ENCODE measurements at regions not wholly inside any gene's neighbourhood (a gene's known extent, or its start where the extent isn't known, plus 50 kb on each side); places are given as distances from the start of the nearest gene placed in this dataset.

DNA sequence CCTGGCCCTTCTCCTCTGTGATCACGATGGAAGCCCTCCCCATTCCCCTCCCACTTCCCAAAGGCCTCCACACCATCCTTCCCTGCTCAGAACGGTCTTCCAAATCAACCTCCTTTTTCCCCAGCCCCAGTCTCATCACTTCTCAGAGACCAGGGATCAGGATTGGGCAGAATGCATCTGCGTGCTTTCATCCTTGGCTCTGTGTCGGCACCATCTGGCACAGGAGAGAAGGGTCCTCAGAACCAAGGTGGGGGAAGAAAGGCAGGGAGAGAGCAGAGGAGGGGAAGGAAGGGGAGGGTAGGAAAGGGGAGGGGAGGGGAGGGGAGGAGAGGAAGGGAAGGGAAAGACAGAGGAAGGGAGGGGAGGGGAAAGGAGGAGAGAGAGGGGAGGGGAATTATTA, 52.4 kb upstream of the FICD start:
- no peak for DNase-seq (ENCODE audit: low read depth)

DNA sequence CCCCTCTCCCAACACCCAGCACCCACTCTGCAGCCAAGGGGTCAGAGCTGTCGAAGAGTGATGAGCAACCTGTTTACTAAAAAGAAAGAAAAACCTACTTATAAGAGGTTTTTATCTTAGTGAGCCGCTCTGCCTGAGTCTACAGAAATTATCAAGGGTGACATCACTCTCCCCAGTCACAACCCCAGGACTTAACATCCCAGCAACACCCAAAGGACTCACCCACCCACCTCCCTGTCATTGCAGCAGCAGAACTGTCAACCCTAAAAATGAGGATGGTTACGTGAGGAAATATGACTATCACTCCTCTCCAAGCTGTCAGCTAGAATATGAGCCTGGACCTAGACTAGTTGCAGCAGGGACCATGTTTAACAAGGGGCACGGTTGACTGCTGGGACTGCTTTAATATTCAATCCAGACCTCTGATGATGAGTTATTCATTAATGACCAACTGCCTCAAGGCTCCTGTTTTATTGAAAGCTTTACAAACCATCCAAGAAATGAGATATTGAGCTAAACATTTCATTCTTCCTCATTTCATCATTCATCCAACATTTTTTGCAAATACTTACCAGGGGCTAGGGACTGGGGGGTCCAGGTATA, 53.9 kb upstream of the FICD start:
- no peak for DNase-seq (ENCODE audit: low read depth)

DNA sequence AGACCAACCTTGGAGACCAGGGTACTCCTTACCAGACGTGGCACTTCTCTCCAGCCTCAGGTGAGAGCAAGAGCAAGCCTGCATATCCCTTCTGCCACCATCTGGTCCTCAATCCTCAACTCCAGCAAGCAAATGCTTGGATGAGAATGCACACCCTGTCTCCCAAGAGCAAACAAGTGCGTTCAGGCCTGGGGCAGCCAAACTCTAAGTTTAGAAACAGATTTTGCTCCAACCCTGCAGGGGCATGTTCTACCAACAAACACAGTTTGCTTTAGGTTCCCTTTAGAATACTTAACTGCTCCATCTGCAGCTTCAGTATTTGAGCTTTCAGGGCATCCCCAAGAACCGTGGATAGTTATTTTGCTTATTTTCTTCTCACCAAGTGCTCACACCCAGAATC, 55.9 kb upstream of the FICD start:
- DNase-seq (ENCODE audit: low read depth), result no peak

DNA sequence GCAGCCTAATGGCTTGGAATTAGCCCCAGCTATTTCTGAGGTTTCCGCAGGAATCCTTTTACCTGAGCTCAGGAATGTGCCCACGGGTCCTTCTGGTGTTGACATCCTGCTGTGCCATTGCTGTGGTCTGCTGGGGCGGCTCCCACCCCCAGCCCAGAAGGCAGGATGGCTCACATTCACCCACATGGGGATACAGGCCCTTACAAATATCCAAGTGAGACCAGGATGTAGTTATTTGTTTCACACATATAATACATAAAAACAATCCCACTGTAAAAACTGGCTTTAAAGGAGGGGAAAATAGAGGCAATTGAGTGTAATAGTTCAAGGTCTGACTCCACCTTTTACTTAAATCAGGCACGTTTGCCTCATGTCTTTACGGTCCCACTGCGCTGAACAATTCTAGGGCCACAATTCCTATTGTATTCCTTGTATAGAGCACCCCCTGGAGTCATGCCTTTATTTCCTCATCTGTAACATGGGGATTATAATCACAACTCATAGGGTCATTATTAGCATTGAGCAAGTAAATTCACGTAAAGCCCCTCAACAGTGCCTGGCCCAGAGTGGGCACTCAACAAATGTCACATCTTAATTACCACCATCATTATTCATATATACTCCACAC, 57.2 kb upstream of the FICD start:
- DNase-seq (ENCODE audit: low read depth), result no peak

DNA sequence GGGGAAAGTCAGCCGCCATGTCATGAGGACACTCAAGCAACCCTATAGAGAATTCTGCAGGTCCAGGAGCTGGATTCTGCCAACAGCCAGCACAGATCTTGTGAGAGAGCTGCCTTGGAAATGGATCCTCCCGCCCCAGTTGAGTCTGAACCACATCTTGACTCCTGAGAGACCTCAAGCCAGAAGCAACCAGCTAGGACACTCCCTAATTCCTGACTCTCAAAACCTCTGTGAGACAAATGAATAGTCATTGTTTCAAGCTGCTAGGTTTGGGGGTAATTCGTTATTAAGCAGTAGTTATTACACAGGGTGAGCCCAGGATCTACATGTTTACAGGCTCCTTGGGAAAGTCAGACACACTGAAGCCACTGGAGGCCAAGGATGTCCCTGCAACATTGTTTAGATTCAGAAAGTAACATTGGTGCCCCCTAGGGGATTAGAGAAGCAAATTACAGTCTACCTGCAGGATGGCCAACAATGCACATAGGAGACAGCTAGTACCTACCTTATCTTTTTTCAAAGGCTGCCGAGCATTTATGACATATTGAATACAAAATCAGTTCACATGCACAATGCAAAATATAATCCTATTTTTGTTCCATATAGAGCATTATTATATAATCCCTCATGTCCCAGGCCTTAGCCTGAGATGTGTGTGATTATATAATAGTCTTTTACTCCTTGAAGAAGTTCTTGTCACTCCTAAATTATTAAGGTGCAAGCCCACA, 57.9 kb upstream of the FICD start:
- DNase-seq (ENCODE audit: low read depth), result peak; percentile 21

DNA sequence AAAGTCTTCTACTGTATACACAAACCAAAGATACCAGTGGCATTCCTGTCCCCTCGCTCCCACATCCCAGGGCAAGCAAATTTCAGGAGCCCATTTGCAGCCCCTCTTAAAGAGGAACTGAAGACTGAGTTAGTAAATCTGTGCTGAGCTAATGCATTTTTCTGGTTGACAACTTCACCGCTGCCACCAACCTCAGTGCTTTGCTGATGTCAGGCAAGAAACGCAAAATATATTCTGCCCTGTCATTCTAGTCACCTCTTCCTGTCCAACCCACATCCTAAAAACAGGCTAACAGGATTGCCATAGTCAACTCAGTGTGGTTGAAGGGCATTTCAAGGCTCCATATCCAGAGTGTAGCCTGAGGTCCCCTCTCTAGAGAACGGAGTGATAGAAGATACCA, 59.4 kb upstream of the FICD start:
- DNase-seq (ENCODE audit: low read depth), result no peak

DNA sequence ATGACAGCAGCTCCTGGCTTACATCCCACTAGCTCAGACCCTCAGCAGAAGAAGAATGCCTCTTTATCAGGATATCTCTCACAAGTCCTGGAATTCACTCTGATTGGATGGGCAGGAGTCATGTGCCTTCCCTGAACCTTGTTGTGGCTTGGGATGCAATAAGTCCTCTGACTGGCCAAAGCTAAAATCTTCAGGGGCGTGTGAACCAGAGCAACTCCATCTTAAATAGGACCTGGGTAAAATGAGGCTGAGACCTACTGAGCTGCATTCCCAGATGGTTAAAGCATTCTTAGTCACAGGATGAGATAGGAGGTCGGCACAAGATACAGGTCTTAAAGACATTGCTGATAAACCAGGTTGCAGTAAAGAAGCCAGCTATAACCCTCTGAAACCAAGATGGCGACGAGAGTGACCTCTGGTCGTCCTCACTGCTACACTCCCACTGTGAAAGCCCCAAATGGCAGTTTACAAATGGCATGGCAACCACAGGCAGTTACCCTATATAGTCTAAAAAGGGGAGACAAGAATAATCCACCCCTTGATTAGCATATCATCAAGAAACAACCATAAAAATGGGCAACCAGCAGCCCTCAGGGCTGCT, 60.4 kb upstream of the FICD start:
- DNase-seq (ENCODE audit: low read depth), result no peak

DNA sequence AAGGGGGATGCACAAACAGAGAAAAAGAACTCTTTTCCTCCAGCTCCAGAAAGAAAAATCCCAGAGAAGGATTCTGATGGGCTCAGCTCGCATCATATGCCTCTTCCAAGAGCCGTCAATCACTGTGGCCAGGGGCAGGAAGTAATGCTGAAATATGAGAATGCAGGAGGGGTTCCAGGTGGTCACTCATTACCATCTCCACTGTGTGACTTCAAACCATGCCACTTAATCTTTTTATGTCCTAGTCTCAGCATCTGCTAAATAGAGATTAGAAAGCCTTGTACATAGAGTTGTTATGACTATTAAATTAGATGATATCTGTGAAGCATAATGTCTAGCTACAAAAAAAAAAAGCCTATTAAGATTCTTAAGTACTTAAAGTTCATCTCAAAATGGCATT, 65.6 kb upstream of the FICD start:
- no peak for DNase-seq (ENCODE audit: low read depth)

DNA sequence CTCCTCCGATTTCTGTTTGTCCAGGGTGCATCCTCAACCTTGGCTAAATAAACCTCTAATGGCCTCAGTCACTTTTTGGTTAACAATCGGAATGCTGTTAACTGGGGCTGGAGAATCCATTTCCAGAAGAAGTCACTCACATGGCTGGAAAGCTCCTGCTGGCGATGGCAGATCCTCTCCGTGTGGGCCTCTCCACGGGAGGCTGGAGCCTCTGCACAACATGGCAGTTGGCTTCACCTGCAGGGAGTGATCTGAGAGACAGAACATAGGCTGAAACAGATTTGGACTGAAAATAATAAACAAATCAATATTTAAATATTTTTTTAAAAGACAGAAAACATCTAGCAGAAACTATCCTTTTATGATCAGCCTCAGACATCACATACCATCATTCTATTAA, 66.8 kb upstream of the FICD start:
- DNase-seq (ENCODE audit: low read depth), result no peak

DNA sequence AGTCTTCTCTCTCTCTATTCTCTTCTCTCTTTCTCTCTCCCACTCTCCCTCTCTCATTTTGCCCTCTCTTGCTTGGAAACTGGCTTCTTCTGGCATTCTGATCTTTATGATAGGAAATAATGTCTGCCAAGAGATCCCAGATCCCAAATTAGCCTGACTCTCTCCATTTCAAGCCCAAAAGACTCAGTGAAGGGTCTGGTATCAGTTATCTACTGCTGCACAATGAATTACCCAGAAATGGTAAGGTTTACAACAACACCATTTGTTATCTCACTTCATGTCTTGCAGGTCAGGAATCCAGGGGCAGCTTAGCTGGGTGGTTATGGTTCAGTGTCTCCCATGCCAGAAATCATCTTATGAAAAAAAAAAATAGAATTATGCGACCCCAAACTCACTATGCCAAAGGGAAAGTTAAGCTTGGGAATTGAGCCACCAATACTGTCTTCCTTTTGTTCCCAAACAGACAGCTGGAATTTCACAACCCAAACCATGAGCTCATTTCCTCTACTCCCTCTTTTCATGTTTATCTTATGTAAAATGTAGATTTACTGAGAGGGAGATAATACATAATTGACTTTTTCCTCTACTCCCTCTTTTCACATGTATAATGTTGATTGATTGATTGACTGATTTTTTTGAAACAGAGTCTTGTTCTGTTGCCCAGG, 67.8 kb upstream of the FICD start:
- DNase-seq (ENCODE audit: low read depth), result peak; percentile 8

DNA sequence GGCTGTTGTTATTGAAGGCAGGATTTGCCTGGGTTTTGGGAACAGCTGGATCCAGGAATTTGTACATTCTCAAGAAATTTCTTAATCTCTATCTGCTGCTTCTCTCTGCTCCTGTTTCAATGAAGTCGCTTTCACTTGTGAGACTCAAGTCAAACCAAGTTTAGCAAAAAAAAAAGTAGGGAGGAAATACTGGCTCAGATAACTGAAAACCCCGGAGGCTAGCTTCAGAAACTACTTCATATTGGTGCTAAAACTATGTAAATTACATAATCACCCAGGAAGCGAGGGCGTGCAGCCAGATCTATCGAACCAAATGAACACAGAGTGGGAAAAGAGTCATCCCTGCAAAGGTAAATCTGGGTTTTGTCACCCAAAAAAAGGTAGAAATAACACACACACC, 68.3 kb upstream of the FICD start:
- DNase-seq (ENCODE audit: low read depth), result no peak

DNA sequence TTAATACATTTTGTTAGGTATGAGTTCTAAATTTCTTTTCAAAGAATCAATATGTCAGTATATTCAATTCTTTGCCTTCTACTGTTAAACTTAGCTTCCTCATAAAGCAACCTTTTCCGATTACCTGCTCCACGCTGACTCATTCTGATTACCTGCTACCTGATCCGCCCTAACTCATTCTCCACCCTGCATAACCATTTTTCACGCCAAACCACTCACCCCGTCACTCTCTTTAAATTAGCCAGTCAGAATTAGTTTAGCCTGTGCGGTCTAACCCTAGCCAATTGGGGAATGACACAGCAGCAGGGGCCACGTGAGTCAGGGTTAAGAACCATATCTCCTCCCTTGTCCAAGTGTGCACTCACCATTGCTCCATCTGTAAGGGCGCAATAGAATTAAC, 72.2 kb upstream of the FICD start:
- no peak for DNase-seq (ENCODE audit: low read depth)

DNA sequence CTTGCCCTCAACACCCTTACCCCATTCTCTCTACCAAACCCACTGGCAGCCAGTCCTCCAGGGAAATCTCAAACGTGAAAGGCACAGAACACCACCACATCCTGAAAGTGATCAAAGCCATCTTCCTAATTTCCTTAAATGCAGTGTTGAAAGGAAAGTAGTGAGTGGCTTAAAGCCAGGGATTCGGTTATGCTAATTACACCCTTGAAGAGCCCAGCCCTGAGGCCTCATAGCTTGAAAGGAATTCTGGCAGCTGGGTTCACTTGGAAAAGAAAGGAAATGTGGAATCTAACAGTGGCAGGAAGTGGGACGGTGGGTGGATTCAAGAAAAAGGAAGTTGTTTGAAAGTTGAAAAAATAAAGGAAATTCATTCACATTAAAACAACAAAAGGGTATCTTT, 73.0 kb upstream of the FICD start:
- DNase-seq (ENCODE audit: low read depth), result no peak

DNA sequence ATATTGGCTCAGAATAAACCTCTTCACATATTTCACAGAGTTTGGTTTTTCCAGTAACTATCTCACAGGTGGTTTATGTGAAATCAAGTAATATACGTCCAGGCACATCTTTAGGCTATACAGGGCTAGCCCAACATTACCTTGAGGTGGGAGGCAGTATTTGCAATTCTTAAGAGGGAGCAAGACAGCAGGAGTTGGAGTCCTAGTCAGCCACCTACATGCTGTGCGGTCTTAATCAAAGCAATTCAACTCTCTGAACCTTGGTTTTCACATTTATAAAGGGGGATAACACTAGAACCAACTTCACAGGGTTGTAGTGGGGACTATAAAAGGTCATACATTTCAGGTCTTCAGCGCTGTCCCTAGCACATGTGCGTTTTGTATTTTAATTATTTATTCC, 73.5 kb upstream of the FICD start:
- no peak for DNase-seq (ENCODE audit: low read depth)

DNA sequence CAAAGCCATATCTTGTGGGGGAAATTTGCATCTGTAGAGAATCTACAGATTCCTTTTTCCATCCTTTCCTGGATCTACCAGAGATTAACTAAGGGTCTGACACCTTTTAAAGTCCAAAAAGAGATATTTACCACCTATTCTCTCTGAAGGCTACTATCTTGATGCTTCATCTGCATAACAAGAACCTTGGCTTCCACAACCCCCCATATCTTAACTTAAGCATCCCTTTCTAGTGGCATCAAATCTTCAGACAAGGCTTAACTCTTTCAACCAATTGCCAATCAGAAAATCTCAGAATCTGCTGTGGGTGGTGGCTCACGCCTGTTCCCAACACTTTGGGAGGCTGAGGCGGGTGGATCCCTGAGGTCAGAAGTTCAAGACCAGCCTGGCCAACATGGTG, 74.3 kb upstream of the FICD start:
- DNase-seq (ENCODE audit: low read depth), result no peak

DNA sequence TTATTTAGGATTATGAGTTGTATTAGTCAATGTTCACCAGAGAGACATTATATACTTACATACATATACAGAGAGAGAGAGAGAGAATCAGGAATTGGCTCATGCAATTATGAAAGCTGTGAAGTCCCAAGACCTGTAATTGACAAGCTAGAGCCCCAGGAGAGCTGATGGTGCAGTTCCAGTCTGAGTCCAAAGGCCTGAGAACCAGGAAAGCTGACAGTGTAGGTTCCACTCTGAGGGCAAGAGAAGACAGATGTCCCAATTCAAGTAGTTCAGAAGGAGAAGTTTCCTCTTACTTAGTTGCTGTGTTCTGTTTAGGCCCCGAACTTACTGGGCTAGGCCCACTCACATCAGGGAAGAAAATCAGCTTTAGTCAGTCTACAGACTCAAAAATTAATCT, 76.4 kb upstream of the FICD start:
- DNase-seq (ENCODE audit: low read depth), result no peak

DNA sequence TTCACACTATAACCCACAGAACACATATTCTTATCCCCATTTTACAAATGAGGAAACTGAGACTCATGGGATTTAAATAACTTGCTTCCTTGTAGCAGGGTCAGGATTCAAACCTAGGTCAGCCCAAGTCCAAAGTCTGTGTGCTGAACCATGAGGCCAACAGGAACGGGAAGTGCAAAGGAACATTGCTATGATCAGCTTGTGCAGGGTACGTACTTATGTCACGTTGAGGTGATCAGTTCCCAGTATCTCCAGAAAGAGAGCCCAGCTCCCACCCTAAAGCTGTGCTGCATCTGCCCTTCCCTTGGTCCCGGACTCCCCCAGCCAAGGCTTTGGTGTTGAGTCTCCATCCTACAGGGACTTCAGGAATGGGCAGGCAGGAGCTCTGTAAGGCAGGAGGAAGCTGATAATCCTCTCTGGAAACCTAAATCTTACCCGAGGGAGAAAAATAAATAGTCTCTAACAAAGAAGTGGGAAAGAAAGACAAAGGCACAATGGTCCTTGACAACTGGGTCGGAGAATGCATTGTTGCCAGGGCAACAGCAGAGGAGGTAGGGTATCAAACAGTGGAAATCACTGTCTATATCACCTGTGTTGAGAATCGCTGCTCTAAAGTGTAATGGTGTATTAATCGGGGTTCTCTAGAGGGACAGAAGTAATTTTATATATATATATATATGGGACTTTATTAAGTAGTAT, 82.5 kb upstream of the FICD start:
- no peak for DNase-seq (ENCODE audit: low read depth)

DNA sequence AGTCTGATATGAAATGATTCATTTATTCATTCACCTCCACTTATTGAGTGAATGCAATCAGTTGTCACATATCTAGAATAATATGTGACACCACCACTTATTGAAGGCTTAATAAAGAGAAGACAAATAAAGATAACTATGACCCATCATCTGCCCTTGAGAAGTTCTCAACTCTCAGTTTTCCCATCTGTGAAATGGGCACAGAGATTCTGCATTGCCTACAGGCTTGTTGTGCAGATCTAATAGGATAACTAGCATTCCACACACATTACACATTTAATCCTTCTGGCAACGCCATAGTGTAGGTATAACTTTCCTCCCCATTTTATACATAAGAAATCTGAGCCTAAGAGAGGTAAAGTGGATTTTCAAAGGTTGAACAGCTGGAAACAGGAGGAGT, 84.2 kb upstream of the FICD start:
- DNase-seq (ENCODE audit: low read depth), result no peak

DNA sequence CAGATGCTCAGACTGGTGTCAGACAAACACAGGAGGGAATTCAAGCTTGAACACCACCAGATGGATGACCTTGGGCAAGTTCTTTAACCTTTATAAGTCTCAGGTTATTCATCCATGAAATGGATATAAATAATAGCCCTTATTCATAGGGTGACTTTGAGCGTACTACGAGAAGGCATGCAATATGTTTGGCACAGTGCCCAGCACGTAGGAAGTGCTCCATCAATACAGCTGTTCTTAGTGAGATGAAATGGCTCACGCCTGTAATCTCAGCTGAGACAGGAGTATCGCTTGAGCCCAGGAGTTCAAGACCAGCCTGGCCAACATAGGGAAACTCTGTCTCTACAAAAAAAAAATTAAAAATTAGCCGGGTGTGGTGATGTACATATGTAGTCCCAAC, 84.8 kb upstream of the FICD start:
- no peak for DNase-seq (ENCODE audit: low read depth)

DNA sequence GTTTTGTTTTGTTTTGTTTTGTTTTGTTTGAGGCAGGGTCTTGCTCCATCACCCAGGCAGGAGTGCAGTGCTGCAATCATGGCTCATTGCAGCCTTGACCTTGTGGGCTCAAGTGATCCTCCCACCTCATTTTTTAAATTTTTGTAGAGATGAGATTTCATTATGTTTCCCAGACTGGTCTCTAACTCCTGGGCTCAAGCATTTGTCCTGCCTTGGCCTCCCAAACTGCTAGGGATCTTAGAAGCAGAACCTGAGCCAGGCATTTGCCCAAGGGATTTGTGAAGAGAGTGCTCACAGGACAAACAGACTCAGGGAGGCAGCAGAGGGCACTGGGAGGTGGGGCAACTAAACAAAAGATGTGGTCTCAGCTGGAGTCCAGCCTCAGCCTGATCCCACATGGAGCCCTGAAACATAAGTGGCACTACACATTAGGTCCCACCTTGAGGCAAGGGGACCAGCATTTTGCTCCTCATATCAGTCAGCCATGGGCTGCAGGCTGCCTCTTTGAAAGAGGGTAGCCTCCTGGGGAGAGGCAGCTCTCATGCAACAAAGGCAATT, 86.2 kb upstream of the CMKLR1 start:
- peak; percentile 1 for DNase-seq (ENCODE audit: low read depth)

DNA sequence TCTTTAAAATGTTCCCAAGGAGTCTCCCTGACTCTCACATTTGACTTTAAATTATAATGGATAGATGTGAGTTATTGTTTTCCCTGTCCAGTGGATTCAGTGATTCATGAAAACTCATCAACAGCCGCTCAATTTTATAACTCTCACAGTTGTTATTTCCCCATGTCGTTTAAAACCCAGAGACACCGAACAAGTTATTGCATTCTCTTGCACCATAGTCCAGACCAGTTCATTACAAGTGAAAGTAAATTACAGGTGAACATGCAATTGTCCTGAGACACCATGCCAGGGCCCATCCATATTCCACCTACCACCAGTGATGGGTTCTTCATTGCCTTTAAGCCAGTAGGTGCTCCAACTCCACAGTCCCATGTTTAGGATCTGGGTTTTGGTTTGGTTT, 85.7 kb upstream of the CMKLR1 start:
- DNase-seq (ENCODE audit: low read depth), result no peak

DNA sequence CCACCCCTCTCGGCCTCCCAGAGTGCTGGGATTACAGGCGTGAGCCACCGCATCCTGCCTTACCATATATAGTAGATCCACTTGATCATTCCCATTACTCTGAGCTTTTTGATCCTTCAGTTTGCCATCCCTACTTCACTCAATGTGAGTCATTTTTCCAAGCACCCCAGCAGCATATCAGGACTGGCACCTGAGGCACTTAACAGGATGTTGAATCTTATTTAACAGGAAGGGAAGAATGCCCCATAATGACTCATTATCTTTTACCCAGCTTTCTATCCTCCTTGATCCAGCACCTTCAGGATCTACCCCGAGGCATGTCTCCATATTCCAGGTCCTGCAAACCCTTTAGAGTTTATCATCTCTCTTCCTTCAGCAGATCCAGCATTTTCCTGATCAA, 84.9 kb upstream of the CMKLR1 start:
- DNase-seq (ENCODE audit: low read depth), result no peak

Data from amniotic epithelial cell (primary cell).